H1 (cell line): ENCODE measurements at regions not wholly inside any gene's neighbourhood (a gene's known extent, or its start where the extent isn't known, plus 50 kb on each side); places are given as distances from the start of the nearest gene placed in this dataset.
A peak's percentile ranks its signal among the peaks of the same experiment; 100 is the strongest.

Experiments used
- CTCF ChIA-PET: fragments of 300-600 bp; sonication (Branson Sonifier 250); formaldehyde crosslinking; loops from one replicate; lab custom pipeline; 2021; ENCODE audit not compliant: partially characterized antibody; lab: Charles Lee
- POLR2A ChIA-PET: fragments of 300-600 bp; sonication (Branson Sonifier 250); formaldehyde crosslinking; loops from one replicate; lab custom pipeline; 2021; ENCODE audit warnings: inconsistent platforms; ENCODE audit not compliant: partially characterized antibody; lab: Charles Lee
- DNase-seq, 2 experiments: peaks; one replicate each; pipeline versions ENCODE4 v3.0.0 to v3.0.0-alpha.2; 2010 to 2022; ENCODE audit warnings: low spot score in 2 of 2, low read depth in 1 of 2, mixed read lengths in 1 of 2
- FAIRE-seq: peaks from 2 replicates; lab custom pipeline; 2011; peaks lifted over from hg19 to GRCh38; lab: Jason Lieb, UNC
- H2AFZ ChIP-seq: 2 replicates; pipeline ENCODE4 v1.8.1; 2012; ENCODE audit warnings: low read length, inconsistent platforms
- H2AK5ac ChIP-seq: 2 replicates; pipeline ENCODE4 v1.6.1; 2013; ENCODE audit warnings: low read depth, low read length
- H2BK120ac ChIP-seq: replicated peaks from 2 replicates; pipeline ENCODE3; 2013; ENCODE audit warnings: low read depth, low read length, inconsistent platforms
- H2BK12ac ChIP-seq: 2 replicates; pipeline ENCODE4 v1.6.1; 2013; ENCODE audit warnings: low read depth, low read length
- H2BK15ac ChIP-seq: 2 replicates; pipeline ENCODE4 v1.6.1; 2013; ENCODE audit warnings: low read length
- H2BK20ac ChIP-seq: 2 replicates; pipeline ENCODE4 v1.6.1; 2013; ENCODE audit warnings: low read length
- H2BK5ac ChIP-seq: 2 replicates; pipeline ENCODE4 v1.6.1; 2013; ENCODE audit warnings: low read depth, low read length
- H3K14ac ChIP-seq: 2 replicates; pipeline ENCODE4 v1.6.1; 2013; ENCODE audit warnings: inconsistent platforms; ENCODE audit not compliant: insufficient read length
- H3K18ac ChIP-seq: 2 replicates; pipeline ENCODE4 v1.6.1; 2013; ENCODE audit warnings: low read length; ENCODE audit errors: extremely low read depth
- H3K23ac ChIP-seq: 2 replicates; pipeline ENCODE4 v1.6.1; 2013; ENCODE audit warnings: inconsistent platforms; ENCODE audit not compliant: insufficient read length
- H3K23me2 ChIP-seq: 2 replicates; pipeline ENCODE4 v1.6.1; 2013; ENCODE audit warnings: low read depth, low read length
- H3K27ac ChIP-seq: 2 replicates; pipeline ENCODE4 v1.6.1; 2011; ENCODE audit warnings: low read depth, low read length, inconsistent platforms
- H3K27me3 ChIP-seq, 4 experiments: replicated peaks in 1 of 4; 1 replicate in 1 of 4; 2 replicates in 3 of 4; pipeline versions ENCODE4 v1.6.1 to v1.8.1; 2011 to 2013; ENCODE audit warnings: low read length in 3 of 4, mild to moderate bottlenecking in 3 of 4, inconsistent platforms in 2 of 4, mixed read lengths in 2 of 4, moderate library complexity in 1 of 4; ENCODE audit not compliant: control insufficient read depth in 3 of 4, insufficient read depth in 3 of 4; ENCODE audit errors: extremely low read depth in 1 of 4
- H3K36me3 ChIP-seq, 4 experiments: 2 replicates each; pipeline versions ENCODE4 v1.6.1 to v1.8.1; 2011 to 2013; ENCODE audit warnings: mild to moderate bottlenecking in 4 of 4, low read length in 3 of 4, moderate library complexity in 2 of 4, control low read depth in 1 of 4, inconsistent platforms in 1 of 4; ENCODE audit not compliant: insufficient read depth in 4 of 4, control insufficient read depth in 2 of 4
- H3K4ac ChIP-seq: replicated peaks from 2 replicates; pipeline ENCODE3; 2013; ENCODE audit warnings: low read length, low read depth, mixed read lengths, inconsistent platforms; ENCODE audit not compliant: insufficient read length
- H3K4me1 ChIP-seq, 4 experiments: replicated peaks in 1 of 4; 1 replicate in 1 of 4; 2 replicates in 3 of 4; pipeline versions ENCODE4 v1.6.1 to v1.8.1; 2011 to 2013; ENCODE audit warnings: low read length in 3 of 4, inconsistent platforms in 2 of 4, mixed read lengths in 1 of 4; ENCODE audit not compliant: insufficient read depth in 4 of 4, control insufficient read depth in 3 of 4
- H3K4me2 ChIP-seq, 2 experiments: 2 replicates each; pipeline versions ENCODE4 v1.6.1 to v1.8.1; 2011 to 2013; ENCODE audit warnings: low read depth in 2 of 2, low read length in 2 of 2, control low read depth in 1 of 2, inconsistent platforms in 1 of 2, mild to moderate bottlenecking in 1 of 2; ENCODE audit not compliant: insufficient read depth in 1 of 2
- H3K4me3 ChIP-seq, 4 experiments: fragments of 200-600, 300-600 bp in 1 of 4; sonication (generic), shearing (Covaris generic), sonication (Bioruptor Twin) in 1 of 4; 2 replicates each; pipeline versions ENCODE4 v1.5.1 to v1.8.1; 2011 to 2016; ENCODE audit warnings: low read length in 4 of 4, low read depth in 3 of 4, control low read depth in 2 of 4, inconsistent platforms in 2 of 4, mild to moderate bottlenecking in 2 of 4, mixed read lengths in 1 of 4, moderate library complexity in 1 of 4; ENCODE audit not compliant: insufficient read depth in 2 of 4; ENCODE audit errors: extremely low read depth in 1 of 4
- H3K56ac ChIP-seq: replicated peaks from 2 replicates; pipeline ENCODE3; 2013; ENCODE audit warnings: low read depth, mild to moderate bottlenecking, mixed read lengths, low read length, inconsistent platforms; ENCODE audit not compliant: insufficient read length
- H3K79me1 ChIP-seq: 2 replicates; pipeline ENCODE4 v1.6.1; 2013; ENCODE audit warnings: low read depth, low read length, control low read depth
- H3K79me2 ChIP-seq, 2 experiments: 2 replicates each; pipeline versions ENCODE4 v1.6.1 to v1.8.1; 2012 to 2013; ENCODE audit warnings: low read length in 2 of 2, mild to moderate bottlenecking in 2 of 2, inconsistent platforms in 1 of 2; ENCODE audit not compliant: insufficient read depth in 2 of 2, control insufficient read depth in 1 of 2
- H3K9ac ChIP-seq, 4 experiments: replicated peaks in 1 of 4; 1 replicate in 1 of 4; 2 replicates in 3 of 4; pipeline versions ENCODE4 v1.6.1 to v1.8.1; 2011 to 2013; ENCODE audit warnings: low read depth in 3 of 4, low read length in 3 of 4, control low read depth in 2 of 4, mild to moderate bottlenecking in 2 of 4, moderate library complexity in 2 of 4, inconsistent platforms in 1 of 4; ENCODE audit errors: extremely low read depth in 1 of 4
- H3K9me3 ChIP-seq, 2 experiments: 2 replicates each; pipeline versions ENCODE4 v1.6.1 to v1.8.1; 2012 to 2013; ENCODE audit warnings: mild to moderate bottlenecking in 2 of 2, moderate library complexity in 2 of 2, control low read depth in 1 of 2, inconsistent platforms in 1 of 2, low read depth in 1 of 2, low read length in 1 of 2, mixed read lengths in 1 of 2; ENCODE audit not compliant: insufficient read depth in 2 of 2
- H4K20me1 ChIP-seq, 2 experiments: replicated peaks in 1 of 2; 2 replicates each; pipeline versions ENCODE3 to v1.8.1; 2011 to 2013; ENCODE audit warnings: inconsistent platforms in 2 of 2, low read length in 2 of 2, mild to moderate bottlenecking in 1 of 2; ENCODE audit not compliant: insufficient read depth in 2 of 2, control insufficient read depth in 1 of 2
- H4K5ac ChIP-seq: 2 replicates; pipeline ENCODE4 v1.6.1; 2013; ENCODE audit warnings: low read length, low read depth, mixed read lengths, inconsistent platforms; ENCODE audit not compliant: insufficient read length
- H4K8ac ChIP-seq: 2 replicates; pipeline ENCODE4 v1.8.0; 2013; ENCODE audit warnings: mild to moderate bottlenecking, moderate library complexity, low read length, inconsistent platforms; ENCODE audit not compliant: insufficient read depth; ENCODE audit errors: extremely low read depth
- H4K91ac ChIP-seq: replicated peaks from 2 replicates; pipeline ENCODE3; 2013; ENCODE audit warnings: low read length, mixed read lengths, inconsistent platforms; ENCODE audit not compliant: insufficient read length
- CEBPB ChIP-seq: IDR thresholded peaks from 2 replicates; pipeline ENCODE4 v1.6.1; 2012; ENCODE audit warnings: low read depth, low read length
- KDM4A ChIP-seq: IDR thresholded peaks from one replicate; pipeline ENCODE4 v1.7.1; 2012; ENCODE audit warnings: low read depth, mild to moderate bottlenecking, moderate library complexity, low read length, inconsistent platforms; ENCODE audit not compliant: severe bottlenecking
- MAFK ChIP-seq: IDR thresholded peaks from 2 replicates; pipeline ENCODE4 v1.6.1; 2012; ENCODE audit warnings: low read depth, mild to moderate bottlenecking, improper control_type of control experiment, low read length
- NRF1 ChIP-seq: IDR thresholded peaks from 2 replicates; pipeline ENCODE4 v1.6.1; 2011; ENCODE audit warnings: mild to moderate bottlenecking, low read depth, low read length, improper control_type of control experiment
- RXRA ChIP-seq: IDR thresholded peaks from 2 replicates; pipeline ENCODE4 v1.6.1; 2011; ENCODE audit warnings: low read depth, mild to moderate bottlenecking, low read length, moderate library complexity; ENCODE audit not compliant: insufficient read depth
- SIN3A ChIP-seq, 2 experiments: IDR thresholded peaks in 1 of 2; conservative IDR thresholded peaks in 1 of 2; 2 replicates each; pipeline ENCODE4 v1.6.1; 2011 to 2012; ENCODE audit warnings: low read length in 2 of 2, improper control_type of control experiment in 1 of 2, low read depth in 1 of 2, mild to moderate bottlenecking in 1 of 2
- SP2 ChIP-seq: IDR thresholded peaks from 2 replicates; pipeline ENCODE4 v1.6.1; 2012; ENCODE audit warnings: mild to moderate bottlenecking, low read length, inconsistent platforms
- SRF ChIP-seq: IDR thresholded peaks from 2 replicates; pipeline ENCODE4 v1.6.1; 2011; ENCODE audit warnings: mild to moderate bottlenecking, low read depth, low read length, moderate library complexity
- TBP ChIP-seq: IDR thresholded peaks from 2 replicates; pipeline ENCODE4 v1.6.1; 2011; ENCODE audit warnings: low read depth, low read length, improper control_type of control experiment
- WGBS, 2 experiments: shearing (Covaris generic) in 1 of 2; methylation state at CpG; one replicate each; pipeline versions ENCODE4 v1.1.6 to v1.1.7; 2013 to 2015; ENCODE audit warnings: low lambda C conversion rate in 2 of 2, mixed read lengths in 2 of 2, inconsistent platforms in 1 of 2, low coverage in 1 of 2, missing lambda C conversion rate in 1 of 2; ENCODE audit not compliant: insufficient replicate concordance in 2 of 2, insufficient coverage in 1 of 2, insufficient read length in 1 of 2; ENCODE audit errors: extremely low coverage in 1 of 2, missing lambda C conversion rate in 1 of 2; 5-methylcytosine and 5-hydroxymethylcytosine counted together

DNA sequence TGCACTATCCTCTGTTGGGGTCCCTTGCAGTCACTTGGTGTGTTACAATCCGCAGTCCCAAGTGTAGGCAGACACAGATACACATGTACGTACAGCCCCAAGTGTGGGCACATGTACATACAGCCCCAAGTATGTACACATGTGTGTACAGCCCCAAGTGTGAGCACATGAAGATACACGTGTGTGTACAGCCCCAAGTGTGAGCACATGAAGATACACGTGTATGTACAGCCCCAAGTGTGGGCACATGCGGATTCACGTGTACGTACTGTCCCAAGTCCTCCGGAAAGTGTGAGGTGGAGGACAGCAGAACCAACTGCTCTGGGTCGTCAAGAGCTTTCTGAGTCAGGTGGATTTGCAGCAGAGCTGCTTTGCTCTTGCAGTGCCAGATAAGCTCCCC lies 440.0 kb downstream of the ZNF516 start:
- Histone ChIP-seq H3K27me3 (no peaks in the 10 kb centered on the region), H2BK120ac (no peak overlapping the region), H2BK12ac (no peak overlapping the region), H3K56ac (no peak overlapping the region), H3K4me1 (no peaks in the 10 kb centered on the region), H2AK5ac (no peak overlapping the region), H3K9ac (peak overlapping the region in 1 of 4 experiments; percentile 12; a peak in 1 of 7 replicates), H4K8ac (no peak overlapping the region), H3K23me2 (no peaks in the 10 kb centered on the region), H3K4me2 (no peak overlapping the region), H2AFZ (no peak overlapping the region), H3K79me1 (no peaks in the 10 kb centered on the region), H3K18ac (no peak overlapping the region), H4K5ac (no peak overlapping the region), H2BK5ac (no peak overlapping the region), H3K36me3 (no peaks in the 10 kb centered on the region), H3K4me3 (no peak overlapping the region), H3K23ac (no peak overlapping the region), H3K14ac (no peak overlapping the region), H3K27ac (no peak overlapping the region), H3K79me2 (no peaks in the 10 kb centered on the region), H4K20me1 (no peaks in the 10 kb centered on the region), H2BK15ac (no peak overlapping the region), H3K9me3 (no peaks in the 10 kb centered on the region), H2BK20ac (no peak overlapping the region), H3K4ac (no peak overlapping the region), H4K91ac (no peak overlapping the region)
- ChIA-PET POLR2A (no interaction called here), CTCF (interaction anchor here (1.2 kb wide), 1 partner anchor 10 kb away, joined by 3 read pairs; no protein-coding TSS in a partner anchor)
- WGBS, 2 experiments: 96% methylated on average over 9 of the region's 9 CpGs; no CpG with 5 or more reads in 1 of the 2 experiments
- DNase-seq (no peak), FAIRE-seq (no peak)
- no peak for TF ChIP-seq MAFK
- TF ChIP-seq SIN3A (conservative IDR thresholded peaks at IDR 0.05 in 1 of 2, IDR thresholded peaks at IDR 0.05 in 1 of 2; ENCODE audit: low read depth in 1 of 2, low read length in 2 of 2): no peak
- TF ChIP-seq SP2: no peak
- TF ChIP-seq TBP: no peak
- no peak for TF ChIP-seq NRF1
- TF ChIP-seq KDM4A: no peak
- TF ChIP-seq SRF: no peak
- TF ChIP-seq CEBPB: no peak
- no peak for TF ChIP-seq RXRA
